ENCODE measurements at regions not wholly inside any gene's neighbourhood (a gene's known extent, or its start where the extent isn't known, plus 50 kb on each side); places are given as distances from the start of the nearest gene placed in this dataset.
A peak's percentile ranks its signal among the peaks of the same experiment; 100 is the strongest.
"Not testable (repeated sequence)": the region's sequence is repeated elsewhere in the genome, so short reads cannot be mapped to it uniquely, and the experiment has no call there.

GRCh38 chr12:25793196-25793595 lies 165.3 kb upstream of the RASSF8 start:
- DNase-seq (ENCODE audit: low read depth) = no peak

DNA sequence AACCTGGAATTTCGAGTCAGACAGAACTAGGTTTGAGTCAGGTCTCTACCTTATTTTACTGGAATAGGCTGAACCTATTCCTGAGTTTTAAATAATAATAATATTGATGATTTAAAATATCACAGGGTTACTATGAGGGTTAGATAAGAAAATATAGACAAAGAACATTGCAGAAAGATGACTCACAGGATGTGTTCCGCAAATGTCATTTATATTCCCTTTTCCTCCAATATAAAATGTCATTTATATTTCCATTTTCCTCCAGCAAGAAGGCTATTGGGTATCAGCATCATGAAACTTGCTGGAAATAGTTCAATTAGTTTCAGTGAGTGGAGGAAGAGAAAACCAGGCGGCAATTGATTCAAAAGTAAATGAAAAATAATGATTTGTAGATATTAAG lies 163.9 kb upstream of the RASSF8 start:
- DNase-seq (ENCODE audit: low read depth) = no peak

GRCh38 chr12:25796523-25797000 lies 161.9 kb upstream of the RASSF8 start:
- DNase-seq (ENCODE audit: low read depth) = peak; percentile 14

DNA sequence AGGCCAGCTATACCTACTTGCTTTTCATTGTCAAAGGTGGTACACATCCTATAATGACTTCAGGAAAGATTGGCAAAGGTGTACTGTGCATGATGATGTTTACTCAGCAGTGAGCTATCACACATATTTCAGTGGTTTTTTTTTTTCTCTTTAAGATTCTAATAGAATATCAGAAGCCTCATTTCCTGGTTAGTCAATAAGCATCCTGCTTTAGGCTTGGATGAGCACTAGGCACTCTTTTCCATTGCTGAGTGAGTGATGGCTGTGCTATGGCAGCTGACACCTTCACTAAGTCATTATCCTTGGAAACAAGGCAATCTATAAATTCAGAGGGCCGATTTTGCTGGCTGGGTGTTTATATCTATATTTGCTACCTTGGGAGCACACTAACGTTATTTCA lies 161.1 kb upstream of the RASSF8 start:
- no peak for DNase-seq (ENCODE audit: low read depth)

DNA sequence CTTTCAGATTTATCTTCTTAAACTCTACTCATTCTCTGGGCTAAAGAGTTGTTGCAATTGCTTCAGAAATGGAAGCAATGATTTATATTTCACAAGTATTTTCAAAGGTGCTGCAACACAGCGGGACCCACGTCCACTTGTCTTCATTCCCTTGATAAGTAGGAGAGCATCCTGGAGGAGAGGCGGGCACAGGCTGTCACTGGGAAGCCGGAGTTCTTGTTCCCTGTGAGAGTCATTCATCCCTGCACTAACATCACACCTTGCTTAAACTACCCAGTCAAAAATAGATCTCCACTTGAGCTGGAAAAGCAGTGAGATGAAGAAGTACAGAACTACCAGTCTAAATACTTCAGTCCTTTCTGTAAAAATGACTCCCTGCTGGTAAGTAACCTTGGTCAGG lies 160.5 kb upstream of the RASSF8 start:
- DNase-seq (ENCODE audit: low read depth) = no peak

DNA sequence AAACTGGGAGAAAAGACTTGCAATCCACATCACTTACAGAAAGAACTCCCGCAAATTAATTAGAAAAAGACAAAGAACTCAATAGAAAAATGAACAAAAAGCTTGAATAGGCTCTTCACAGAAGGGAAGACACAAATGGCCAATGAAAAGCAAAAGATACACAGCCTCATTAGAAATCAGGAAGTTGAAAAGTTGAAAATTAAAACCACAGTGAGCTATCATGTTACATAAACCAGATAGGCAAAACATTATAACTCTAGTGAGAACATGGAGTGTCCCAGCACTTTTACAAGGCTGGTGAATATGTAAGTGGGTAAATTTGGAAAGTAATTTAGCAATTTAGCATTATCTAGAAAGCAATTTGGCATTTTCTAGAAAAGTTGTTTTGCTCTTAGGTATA lies 158.4 kb upstream of the RASSF8 start:
- DNase-seq (ENCODE audit: low read depth) = no peak

GRCh38 chr12:25801734-25802133 lies 156.7 kb upstream of the RASSF8 start:
- no peak for DNase-seq (ENCODE audit: low read depth)

DNA sequence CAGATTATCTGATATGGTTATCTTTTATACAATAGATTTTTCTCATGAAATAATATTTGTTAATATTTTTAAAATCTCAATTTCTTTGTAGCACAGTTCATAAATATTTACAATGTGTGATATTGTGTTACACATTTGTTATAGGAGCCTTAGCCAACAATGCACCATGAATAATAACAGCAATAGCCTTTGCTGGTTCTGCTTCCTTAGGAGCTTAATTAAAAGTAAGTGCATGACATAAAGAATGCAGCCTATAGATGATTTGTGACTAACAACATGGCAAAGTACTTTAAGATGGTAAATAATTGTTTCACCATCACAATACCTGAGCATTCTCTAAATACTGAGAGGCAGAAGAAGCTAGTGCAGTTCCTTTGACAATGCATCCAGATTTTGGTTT lies 156.3 kb upstream of the RASSF8 start:
- DNase-seq (ENCODE audit: low read depth) = no peak

DNA sequence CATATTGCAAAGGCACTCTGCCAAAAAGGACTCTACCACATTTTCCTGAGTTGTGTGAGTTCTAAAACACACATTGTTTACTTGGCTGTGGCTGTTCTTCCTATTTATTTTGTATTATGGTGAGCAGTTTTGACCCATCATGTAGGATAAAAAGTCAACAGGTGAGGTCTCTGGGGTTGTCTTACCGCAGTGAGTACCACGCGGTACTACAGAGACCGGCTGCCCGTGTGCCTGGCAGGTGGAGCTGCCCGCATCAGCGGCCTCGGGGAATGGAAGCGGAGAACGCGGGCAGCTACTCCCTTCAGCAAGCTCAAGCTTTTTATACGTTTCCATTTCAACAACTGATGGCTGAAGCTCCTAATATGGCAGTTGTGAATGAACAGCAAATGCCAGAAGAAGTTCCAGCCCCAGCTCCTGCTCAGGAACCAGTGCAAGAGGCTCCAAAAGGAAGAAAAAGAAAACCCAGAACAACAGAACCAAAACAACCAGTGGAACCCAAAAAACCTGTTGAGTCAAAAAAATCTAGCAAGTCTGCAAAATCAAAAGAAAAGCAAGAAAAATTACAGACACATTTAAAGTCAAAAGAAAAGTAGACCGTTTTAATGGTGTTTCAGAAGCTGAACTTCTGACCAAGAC lies 155.3 kb upstream of the RASSF8 start:
- DNase-seq (ENCODE audit: low read depth) = not testable (repeated sequence)

DNA sequence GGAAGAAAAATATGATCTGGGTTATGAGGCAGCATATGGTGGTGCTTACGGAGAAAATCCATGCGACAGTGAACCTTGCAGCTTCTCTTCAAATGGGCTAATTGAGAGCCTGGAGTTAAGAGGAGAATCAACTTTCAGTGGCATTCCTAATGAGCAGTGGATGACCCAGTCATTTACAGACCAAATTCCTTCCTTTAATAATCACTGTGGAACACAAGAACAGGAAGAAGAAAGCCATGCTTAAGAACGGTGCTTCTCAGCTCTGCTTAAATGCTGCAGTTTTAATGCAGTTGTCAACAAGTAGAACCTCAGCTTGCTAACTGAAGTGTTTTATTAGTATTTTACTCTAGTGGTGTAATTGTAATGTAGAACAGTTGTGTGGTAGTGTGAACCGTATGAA lies 154.2 kb upstream of the RASSF8 start:
- not testable (repeated sequence) for DNase-seq (ENCODE audit: low read depth)

- no peak for DNase-seq (ENCODE audit: low read depth)
These were observed 152.2 kb upstream of the RASSF8 start for GRCh38 chr12:25806271-25806670.

DNA sequence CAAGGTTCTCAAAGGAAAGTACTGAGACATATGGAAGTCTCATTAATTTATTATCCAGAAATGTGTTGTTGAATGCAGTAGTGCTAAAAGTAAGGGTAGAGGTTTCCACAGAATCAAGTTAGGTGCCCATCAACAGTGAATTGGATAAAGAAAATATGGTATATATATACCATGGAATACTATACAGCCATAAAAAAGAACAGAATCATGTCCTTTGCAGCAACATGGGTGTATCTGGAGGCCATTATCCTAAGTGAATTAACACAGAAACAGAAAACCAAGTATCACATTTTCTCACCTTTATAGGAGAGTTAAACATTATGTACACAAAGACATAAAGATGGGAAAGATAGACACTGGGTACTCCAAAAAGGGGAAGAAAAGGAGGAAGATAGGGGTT lies 149.9 kb upstream of the RASSF8 start:
- no peak for DNase-seq (ENCODE audit: low read depth)

GRCh38 chr12:25810683-25811082 lies 147.8 kb upstream of the RASSF8 start:
- no peak for DNase-seq (ENCODE audit: low read depth)

DNA sequence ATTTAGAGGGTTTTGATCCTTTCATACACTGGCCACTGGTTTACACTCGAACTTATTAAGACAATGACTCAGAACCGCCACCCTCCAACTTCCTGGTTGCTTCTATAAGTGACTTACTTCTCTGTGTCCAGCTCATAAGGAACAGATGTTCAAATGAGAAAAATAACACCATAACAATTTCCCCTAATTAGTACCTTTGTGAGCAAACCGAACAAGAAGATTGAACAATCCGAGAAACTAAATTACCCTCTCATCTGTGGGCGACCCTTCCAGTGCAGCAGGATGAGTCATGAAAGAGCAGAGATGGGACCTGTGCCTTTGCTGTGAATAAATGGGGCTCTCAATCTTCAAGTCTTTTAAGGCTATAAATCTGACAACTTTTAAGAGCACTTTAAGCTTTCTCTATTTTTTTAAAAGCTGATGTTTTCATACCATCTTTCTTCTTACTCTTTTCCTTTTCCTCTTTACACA lies 146.8 kb upstream of the RASSF8 start:
- peak; percentile 39 for DNase-seq (ENCODE audit: low read depth)

- no peak for DNase-seq (ENCODE audit: low read depth)
These were observed 146.2 kb upstream of the RASSF8 start for GRCh38 chr12:25812295-25812694.

- no peak for DNase-seq (ENCODE audit: low read depth)
These were observed 144.6 kb upstream of the RASSF8 start for GRCh38 chr12:25813843-25814242.

- DNase-seq (ENCODE audit: low read depth) = no peak
These were observed 141.8 kb upstream of the RASSF8 start for GRCh38 chr12:25816637-25817036.

DNA sequence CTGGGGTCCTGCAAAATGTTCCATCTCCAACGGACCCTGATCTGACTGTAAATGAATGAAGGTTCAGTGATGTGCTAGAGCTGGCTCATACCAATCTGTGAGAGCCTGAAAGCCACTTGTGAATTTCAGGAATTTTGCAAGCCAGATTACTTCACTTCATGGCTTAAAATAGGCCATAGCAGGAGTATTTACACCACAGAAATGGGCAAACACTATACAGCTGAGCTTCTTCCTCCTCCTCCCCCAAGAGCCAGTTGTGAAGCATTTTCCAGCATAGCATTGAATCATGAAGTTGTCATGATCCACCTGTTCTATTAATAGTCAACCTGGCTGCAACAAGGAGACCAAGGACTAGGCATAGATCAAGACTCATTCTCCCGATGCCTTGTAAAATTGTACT lies 141.3 kb upstream of the RASSF8 start:
- no peak for DNase-seq (ENCODE audit: low read depth)

- no peak for DNase-seq (ENCODE audit: low read depth)
These were observed 139.7 kb upstream of the RASSF8 start for GRCh38 chr12:25818596-25819390.

GRCh38 chr12:25819691-25820090 lies 138.8 kb upstream of the RASSF8 start:
- no peak for DNase-seq (ENCODE audit: low read depth)

GRCh38 chr12:25822281-25822680 lies 136.2 kb upstream of the RASSF8 start:
- no peak for DNase-seq (ENCODE audit: low read depth)

DNA sequence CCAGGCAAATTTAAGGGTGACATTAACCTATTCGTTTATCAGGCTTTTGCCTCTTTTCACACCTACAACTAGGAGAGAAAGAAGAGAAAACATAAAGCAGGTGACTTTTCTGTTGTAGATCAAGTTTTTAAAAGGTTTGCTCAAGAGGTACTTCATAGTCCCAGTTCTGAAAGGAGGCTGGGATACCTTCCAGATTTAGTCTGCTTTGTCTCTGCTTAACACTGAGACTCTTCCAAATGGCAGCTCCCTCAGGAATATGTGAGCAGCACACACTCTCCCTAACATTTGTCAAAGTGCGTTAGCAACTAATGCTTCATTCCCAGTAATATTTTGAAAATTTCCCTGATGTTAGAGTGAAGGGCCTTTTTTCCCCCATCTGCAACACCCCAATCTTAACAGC lies 133.7 kb upstream of the RASSF8 start:
- DNase-seq (ENCODE audit: low read depth) = no peak

DNA sequence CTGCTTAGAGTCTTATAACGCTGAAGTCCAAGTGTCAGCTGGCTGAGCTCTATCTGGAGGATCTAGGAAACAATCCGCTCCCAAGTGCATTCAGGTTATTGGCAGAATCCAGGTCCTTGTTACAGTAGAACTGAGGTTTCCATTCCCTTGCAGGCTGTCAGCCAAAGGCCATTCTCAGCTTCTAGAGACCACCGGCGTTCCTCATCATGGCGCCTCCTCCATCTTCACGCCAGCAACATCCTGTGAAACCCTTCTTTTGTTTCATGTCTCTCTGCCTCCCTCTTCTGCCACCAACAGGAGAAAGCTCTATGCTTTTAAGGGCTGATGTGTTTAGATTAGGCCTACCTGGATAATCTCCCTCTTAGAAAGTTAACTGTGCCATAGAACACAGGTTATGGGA lies 133.0 kb upstream of the RASSF8 start:
- DNase-seq (ENCODE audit: low read depth) = no peak

GRCh38 chr12:25827141-25827540 lies 131.3 kb upstream of the RASSF8 start:
- DNase-seq (ENCODE audit: low read depth) = no peak
